B cell (primary cell): ENCODE measurements at regions not wholly inside any gene's neighbourhood (a gene's known extent, or its start where the extent isn't known, plus 50 kb on each side); places are given as distances from the start of the nearest gene placed in this dataset.

Source experiments
- ATAC-seq: fragments of 200-7000 bp; cut with Tn5 transposase; one replicate; pipeline ENCODE4 v1.10.0; 2021; ENCODE audit warnings: low read depth, mild to moderate bottlenecking, moderate number of reproducible peaks, moderate library complexity
- CTCF ChIA-PET: fragments of 350-600 bp; sonication (Branson Sonifier 250); formaldehyde crosslinking; loops from one replicate; lab custom pipeline; 2021; ENCODE audit warnings: antibody characterized with exemption, inconsistent platforms; lab: Charles Lee
- POLR2A ChIA-PET: fragments of 350-600 bp; sonication (Branson Sonifier 250); formaldehyde crosslinking; loops from one replicate; lab custom pipeline; 2021; ENCODE audit warnings: antibody characterized with exemption; lab: Charles Lee
- DNase-seq: peaks from one replicate; pipeline ENCODE4 v3.0.0; 2013
- H2AFZ ChIP-seq: 2 replicates; pipeline ENCODE4 v1.6.1; 2012; ENCODE audit warnings: mild to moderate bottlenecking, low read depth, low read length; ENCODE audit not compliant: insufficient read depth, poor library complexity, severe bottlenecking
- H3K27ac ChIP-seq, 2 donors: 1 replicate in 1 of 2; 2 replicates in 1 of 2; pipeline ENCODE4 v1.5.1; 2012 to 2013; ENCODE audit warnings: low read length in 2 of 2, mild to moderate bottlenecking in 2 of 2, moderate library complexity in 1 of 2
- H3K27me3 ChIP-seq, 4 experiments: fragments of 200-600 bp in 1 of 4; sonication (generic) in 1 of 4; replicated peaks in 1 of 4; 1 replicate in 2 of 4; 2 replicates in 2 of 4; pipeline versions ENCODE4 v1.6.1 to v1.7.0; 2013 to 2016; ENCODE audit warnings: low read length in 3 of 4, mild to moderate bottlenecking in 2 of 4, mixed read lengths in 1 of 4, moderate library complexity in 1 of 4; ENCODE audit not compliant: insufficient read depth in 4 of 4, control insufficient read depth in 3 of 4; ENCODE audit errors: control extremely low read depth in 1 of 4
- H3K36me3 ChIP-seq, 2 experiments: replicated peaks in 1 of 2; 1 replicate in 1 of 2; 2 replicates in 1 of 2; pipeline versions ENCODE4 v1.6.1 to v1.7.1; 2013; ENCODE audit warnings: low read length in 1 of 2; ENCODE audit not compliant: insufficient read depth in 2 of 2, control insufficient read depth in 1 of 2; ENCODE audit errors: control extremely low read depth in 1 of 2, extremely low read depth in 1 of 2
- H3K4me1 ChIP-seq, 2 donors: fragments of 200-600 bp in 1 of 2; sonication (generic) in 1 of 2; 1 replicate in 1 of 2; 2 replicates in 1 of 2; pipeline versions ENCODE4 v1.5.1 to v1.6.1; 2013 to 2017; ENCODE audit warnings: low read length in 2 of 2; ENCODE audit not compliant: control insufficient read depth in 2 of 2, insufficient read depth in 2 of 2
- H3K4me2 ChIP-seq: replicated peaks from 2 replicates; pipeline ENCODE3; 2012; ENCODE audit warnings: mild to moderate bottlenecking, low read depth, low read length; ENCODE audit not compliant: poor library complexity, severe bottlenecking
- H3K4me3 ChIP-seq, 5 experiments: fragments of 200-600 bp in 1 of 5; sonication (generic) in 1 of 5; 1 replicate in 3 of 5; 2 replicates in 2 of 5; pipeline versions ENCODE4 v1.5.1 to v1.7.0; 2011 to 2016; ENCODE audit warnings: low read length in 4 of 5, mild to moderate bottlenecking in 4 of 5, low read depth in 2 of 5, control low read depth in 1 of 5, moderate library complexity in 1 of 5; ENCODE audit not compliant: insufficient read depth in 1 of 5; ENCODE audit errors: control extremely low read depth in 1 of 5, extremely low read depth in 1 of 5
- H3K79me2 ChIP-seq: fragments of 200-600 bp; sonication (generic); one replicate; pipeline ENCODE4 v1.6.0; 2016; ENCODE audit warnings: low read length; ENCODE audit not compliant: control insufficient read depth, insufficient read depth
- H3K9ac ChIP-seq: fragments of 200-600 bp; sonication (generic); 2 replicates; pipeline ENCODE4 v1.6.1; 2017; ENCODE audit warnings: mild to moderate bottlenecking, low read length, moderate library complexity
- H3K9me3 ChIP-seq, 3 donors: one replicate each; pipeline versions ENCODE4 v1.6.1 to v1.7.1; 2013; ENCODE audit warnings: low read length in 2 of 3; ENCODE audit not compliant: control insufficient read depth in 2 of 3, insufficient read depth in 1 of 3; ENCODE audit errors: control extremely low read depth in 1 of 3
- H4K20me1 ChIP-seq: 2 replicates; pipeline ENCODE4 v1.6.0; 2012; ENCODE audit warnings: mild to moderate bottlenecking, low read length; ENCODE audit not compliant: insufficient read depth, control insufficient read depth, poor library complexity, severe bottlenecking
- H3K27ac Mint-ChIP-seq: one replicate; pipeline ENCODE4 v1.8.0; 2021; ENCODE audit warnings: mixed read lengths
- H3K27me3 Mint-ChIP-seq: one replicate; pipeline ENCODE4 v1.8.0; 2021; ENCODE audit warnings: mixed read lengths
- H3K4me1 Mint-ChIP-seq: one replicate; pipeline ENCODE4 v1.8.0; 2021; ENCODE audit warnings: mixed read lengths
- H3K4me3 Mint-ChIP-seq: one replicate; pipeline ENCODE4 v1.8.0; 2021; ENCODE audit warnings: mixed read lengths
- H3K9me3 Mint-ChIP-seq: one replicate; pipeline ENCODE4 v1.8.0; 2022; ENCODE audit warnings: mixed read lengths; ENCODE audit not compliant: insufficient read depth
- EZH2 ChIP-seq: IDR thresholded peaks from 2 replicates; pipeline ENCODE4 v1.6.1; 2012; ENCODE audit warnings: borderline replicate concordance, low read depth, mild to moderate bottlenecking, moderate library complexity, low read length; ENCODE audit not compliant: insufficient read depth, poor library complexity, severe bottlenecking
- WGBS: methylation state at CpG from one replicate; pipeline ENCODE4 v1.1.5; 2013; ENCODE audit warnings: missing lambda C conversion rate; ENCODE audit not compliant: insufficient coverage; 5-methylcytosine and 5-hydroxymethylcytosine counted together
- intact Hi-C: fragments of 100-400 bp; cut with micrococcal nuclease; formaldehyde crosslinking; loops from one replicate; pipeline ENCODE4 v1.10.0; 2022
- TF ChIP-seq, protein P1 (sequence below): fragments of 200-600 bp; IDR thresholded peaks from one replicate; pipeline ENCODE4 v1.8.0; 2022; ENCODE audit warnings: antibody characterized with exemption, mild to moderate bottlenecking

DNA sequence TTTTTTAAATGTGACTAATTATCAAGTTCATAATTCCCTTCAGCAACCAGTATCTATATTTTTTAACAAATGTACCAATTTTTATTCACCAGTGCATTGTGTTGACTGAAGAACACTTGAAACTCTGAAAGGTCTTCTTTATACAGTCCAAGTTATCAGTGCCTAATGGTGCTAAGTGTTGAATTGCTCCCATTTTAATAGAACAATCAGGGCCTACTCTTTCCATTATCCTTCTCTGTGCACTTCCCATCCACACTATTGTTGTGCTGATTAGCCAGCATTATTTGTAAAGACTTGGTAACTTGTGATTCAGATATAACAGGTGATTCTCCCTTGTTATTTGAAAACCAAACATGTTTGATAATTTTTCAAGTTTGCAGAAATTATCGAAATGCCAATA, 1209.7 kb upstream of the MAP3K7 start:
- intact Hi-C loops = no loop called here
- WGBS = no CpG with 5 or more reads among the region's 1 CpG

DNA sequence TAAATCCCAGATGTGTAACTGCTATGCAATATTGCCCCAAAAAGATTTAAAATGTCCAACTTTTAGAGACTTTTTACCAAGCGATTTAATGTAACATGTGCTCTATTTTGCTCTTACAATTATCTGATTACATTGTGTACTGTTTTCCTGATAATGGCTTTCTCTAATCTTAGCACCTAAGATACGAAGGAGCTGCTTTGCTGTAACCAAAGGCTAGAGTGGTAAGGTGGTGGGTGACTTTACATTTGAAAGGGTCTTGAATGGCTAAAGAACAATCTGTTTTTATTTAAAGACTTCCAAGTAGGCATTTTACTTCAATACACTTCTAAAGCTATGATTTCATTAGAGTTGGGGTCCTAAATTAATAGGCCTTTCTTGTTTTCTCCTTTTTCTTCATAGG, 1201.6 kb upstream of the MAP3K7 start:
- intact Hi-C loops = no loop called here
- no peaks in the 10 kb centered on the region for H3K36me3 ChIP-seq
- no CpG with 5 or more reads among the region's 2 CpGs for WGBS

More for the DNA sequence above, 1209.7 kb upstream of the MAP3K7 start:
- DNase-seq = no peak
- no peak overlapping the region for H2AFZ ChIP-seq
- no peaks in the 10 kb centered on the region for H3K27me3 ChIP-seq
- Mint-ChIP-seq H3K9me3 (no peaks in the 10 kb centered on the region), H3K4me1 (no peaks in the 10 kb centered on the region), H3K27me3 (no peaks in the 10 kb centered on the region), H3K4me3 (no peak overlapping the region), H3K27ac (no peak overlapping the region)
- no peaks in the 10 kb centered on the region for H3K36me3 ChIP-seq
- H3K79me2 ChIP-seq = no peaks in the 10 kb centered on the region
- H3K4me3 ChIP-seq = no peak overlapping the region
- ChIA-PET POLR2A (no interaction called here), CTCF (no interaction called here)
- no peak overlapping the region for H3K4me2 ChIP-seq
- H3K9ac ChIP-seq = no peak overlapping the region
- H3K9me3 ChIP-seq = no peaks in the 10 kb centered on the region
- H3K4me1 ChIP-seq = no peaks in the 10 kb centered on the region
- ATAC-seq = no peak
- H4K20me1 ChIP-seq = no peaks in the 10 kb centered on the region
- H3K27ac ChIP-seq = no peak overlapping the region
- TF ChIP-seq EZH2 = no peak
- TF ChIP-seq, protein P1, sequence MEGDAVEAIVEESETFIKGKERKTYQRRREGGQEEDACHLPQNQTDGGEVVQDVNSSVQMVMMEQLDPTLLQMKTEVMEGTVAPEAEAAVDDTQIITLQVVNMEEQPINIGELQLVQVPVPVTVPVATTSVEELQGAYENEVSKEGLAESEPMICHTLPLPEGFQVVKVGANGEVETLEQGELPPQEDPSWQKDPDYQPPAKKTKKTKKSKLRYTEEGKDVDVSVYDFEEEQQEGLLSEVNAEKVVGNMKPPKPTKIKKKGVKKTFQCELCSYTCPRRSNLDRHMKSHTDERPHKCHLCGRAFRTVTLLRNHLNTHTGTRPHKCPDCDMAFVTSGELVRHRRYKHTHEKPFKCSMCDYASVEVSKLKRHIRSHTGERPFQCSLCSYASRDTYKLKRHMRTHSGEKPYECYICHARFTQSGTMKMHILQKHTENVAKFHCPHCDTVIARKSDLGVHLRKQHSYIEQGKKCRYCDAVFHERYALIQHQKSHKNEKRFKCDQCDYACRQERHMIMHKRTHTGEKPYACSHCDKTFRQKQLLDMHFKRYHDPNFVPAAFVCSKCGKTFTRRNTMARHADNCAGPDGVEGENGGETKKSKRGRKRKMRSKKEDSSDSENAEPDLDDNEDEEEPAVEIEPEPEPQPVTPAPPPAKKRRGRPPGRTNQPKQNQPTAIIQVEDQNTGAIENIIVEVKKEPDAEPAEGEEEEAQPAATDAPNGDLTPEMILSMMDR = no peak

More for the DNA sequence above, 1201.6 kb upstream of the MAP3K7 start:
- Mint-ChIP-seq H3K4me3 (no peak overlapping the region), H3K27ac (no peak overlapping the region), H3K27me3 (no peaks in the 10 kb centered on the region), H3K9me3 (peaks cover 2% of the 10 kb centered on the region), H3K4me1 (no peaks in the 10 kb centered on the region)
- no peaks in the 10 kb centered on the region for H3K27me3 ChIP-seq
- H3K79me2 ChIP-seq = no peaks in the 10 kb centered on the region
- H3K27ac ChIP-seq = no peak overlapping the region
- ATAC-seq = no peak
- H3K4me3 ChIP-seq = no peak overlapping the region
- ChIA-PET CTCF (no interaction called here), POLR2A (no interaction called here)
- no peaks in the 10 kb centered on the region for H3K9me3 ChIP-seq
- no peak overlapping the region for H3K9ac ChIP-seq
- H4K20me1 ChIP-seq = no peaks in the 10 kb centered on the region
- H3K4me2 ChIP-seq = no peak overlapping the region
- TF ChIP-seq, protein P1 = no peak
- TF ChIP-seq EZH2 = no peak
- no peaks in the 10 kb centered on the region for H3K4me1 ChIP-seq
- no peak for DNase-seq
- no peak overlapping the region for H2AFZ ChIP-seq
